GM21390 (cell line): ENCODE measurements at regions not wholly inside any gene's neighbourhood (a gene's known extent, or its start where the extent isn't known, plus 50 kb on each side); places are given as distances from the start of the nearest gene placed in this dataset.
"Not testable (repeated sequence)": the region's sequence is repeated elsewhere in the genome, so short reads cannot be mapped to it uniquely, and the experiment has no call there.

Source experiments
- ATAC-seq: cut with Tn5 transposase; IDR thresholded peaks from one replicate; pipeline ENCODE4 v1.9.1; 2021; ENCODE audit not compliant: unreplicated experiment

- no peak for ATAC-seq
These were observed 186.9 kb upstream of the FLRT2 start for GRCh38 chr14:85342858-85343607.

- no peak for ATAC-seq
These were observed 185.8 kb upstream of the FLRT2 start for GRCh38 chr14:85344171-85344570.

- no peak for ATAC-seq
These were observed 184.9 kb upstream of the FLRT2 start for GRCh38 chr14:85344847-85345570.

GRCh38 chr14:85350667-85351066 lies 179.3 kb upstream of the FLRT2 start:
- no peak for ATAC-seq

- not testable (repeated sequence) for ATAC-seq
These were observed 177.4 kb upstream of the FLRT2 start for GRCh38 chr14:85352588-85352987.

- no peak for ATAC-seq
These were observed 172.8 kb upstream of the FLRT2 start for GRCh38 chr14:85357120-85357519.

GRCh38 chr14:85358136-85358785 lies 171.7 kb upstream of the FLRT2 start:
- no peak for ATAC-seq

GRCh38 chr14:85359505-85359904 lies 170.4 kb upstream of the FLRT2 start:
- ATAC-seq = no peak

- ATAC-seq = no peak
These were observed 166.6 kb upstream of the FLRT2 start for GRCh38 chr14:85363358-85363757.

GRCh38 chr14:85366226-85366625 lies 163.7 kb upstream of the FLRT2 start:
- no peak for ATAC-seq

GRCh38 chr14:85380881-85381280 lies 149.1 kb upstream of the FLRT2 start:
- ATAC-seq = no peak

GRCh38 chr14:85382341-85382740 lies 147.6 kb upstream of the FLRT2 start:
- ATAC-seq = no peak

- no peak for ATAC-seq
These were observed 142.8 kb upstream of the FLRT2 start for GRCh38 chr14:85387181-85387580.

- no peak for ATAC-seq
These were observed 139.7 kb upstream of the FLRT2 start for GRCh38 chr14:85390236-85390635.

- ATAC-seq = no peak
These were observed 138.5 kb upstream of the FLRT2 start for GRCh38 chr14:85391455-85391854.

- ATAC-seq = no peak
These were observed 138.1 kb upstream of the FLRT2 start for GRCh38 chr14:85391892-85392291.

- ATAC-seq = no peak
These were observed 130.8 kb upstream of the FLRT2 start for GRCh38 chr14:85399186-85399585.

- no peak for ATAC-seq
These were observed 129.3 kb upstream of the FLRT2 start for GRCh38 chr14:85400678-85401077.

- ATAC-seq = no peak
These were observed 128.6 kb upstream of the FLRT2 start for GRCh38 chr14:85401384-85401783.

GRCh38 chr14:85402569-85403162 lies 127.3 kb upstream of the FLRT2 start:
- no peak for ATAC-seq

- ATAC-seq = no peak
These were observed 120.3 kb upstream of the FLRT2 start for GRCh38 chr14:85409481-85410210.
